NCI-H2227 (cell line): ENCODE measurements at regions not wholly inside any gene's neighbourhood (a gene's known extent, or its start where the extent isn't known, plus 50 kb on each side); places are given as distances from the start of the nearest gene placed in this dataset.

Experiments used
- DNase-seq: peaks from one replicate; lab custom pipeline; 2025; ENCODE audit not compliant: unreplicated experiment; lab: John Stamatoyannopoulos, UW

DNA sequence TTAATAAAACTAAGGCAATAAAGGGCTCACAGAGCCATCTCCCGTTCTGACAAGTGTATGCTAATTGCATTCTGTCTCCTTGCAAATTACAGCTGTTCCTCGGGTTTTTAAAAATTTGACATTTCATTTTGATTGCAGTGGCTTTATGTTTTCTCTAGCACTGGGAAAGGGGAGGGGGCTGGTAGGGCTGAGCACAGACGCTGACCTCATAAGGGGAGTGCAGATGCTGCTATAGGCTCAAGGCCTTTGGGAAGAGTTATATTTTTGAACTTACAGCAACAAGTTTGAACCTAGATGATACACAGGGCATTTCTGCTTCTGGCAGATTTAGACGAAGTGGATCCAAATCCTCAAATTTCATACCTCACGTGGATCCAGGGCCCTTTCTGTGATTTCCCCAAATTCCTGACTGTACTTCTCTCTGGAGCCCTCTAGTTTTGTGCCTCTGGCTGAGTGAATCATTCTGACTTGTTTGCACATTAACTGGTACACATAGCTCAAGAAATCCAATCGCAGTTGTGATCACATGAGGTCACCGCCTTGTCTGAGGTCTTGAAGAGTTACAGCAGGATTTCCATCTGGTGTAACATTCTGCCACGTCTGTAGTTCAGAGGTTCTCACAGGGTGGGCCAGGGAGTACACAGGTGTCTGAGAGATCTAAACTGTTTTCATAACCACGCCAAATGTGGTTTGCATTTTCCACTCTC lies 230.3 kb downstream of the C1orf94 start:
- no peak for DNase-seq

- DNase-seq: no peak
Observed at GRCh38 chr1:34408011-34408410, 231.3 kb downstream of the C1orf94 start.

- DNase-seq: no peak
Observed at GRCh38 chr1:34409689-34410229, 233.1 kb downstream of the C1orf94 start.

- DNase-seq: no peak
Observed at GRCh38 chr1:34412598-34413370, 236.1 kb downstream of the C1orf94 start.

DNA sequence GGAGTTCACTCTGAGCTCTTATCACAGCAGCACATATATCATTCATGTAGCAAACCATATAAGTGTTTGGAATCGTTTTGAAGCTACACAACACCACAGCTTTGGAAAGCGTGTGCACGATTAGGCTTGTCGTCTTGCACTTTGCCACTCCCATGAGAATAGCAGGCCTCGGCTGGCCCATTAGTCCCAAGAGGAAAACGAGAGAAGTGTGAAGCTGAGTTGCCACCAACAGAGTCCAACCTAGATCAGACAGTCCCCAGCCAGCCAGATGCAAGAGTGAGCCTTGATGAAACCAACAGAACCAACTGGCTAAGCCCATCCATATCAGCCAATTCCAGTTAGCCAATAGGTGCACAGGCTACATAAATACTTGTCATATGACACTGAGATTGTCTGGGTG lies 238.4 kb downstream of the C1orf94 start:
- DNase-seq: no peak

- DNase-seq: no peak
Observed at GRCh38 chr1:34418166-34418565, 241.5 kb downstream of the C1orf94 start.

DNA sequence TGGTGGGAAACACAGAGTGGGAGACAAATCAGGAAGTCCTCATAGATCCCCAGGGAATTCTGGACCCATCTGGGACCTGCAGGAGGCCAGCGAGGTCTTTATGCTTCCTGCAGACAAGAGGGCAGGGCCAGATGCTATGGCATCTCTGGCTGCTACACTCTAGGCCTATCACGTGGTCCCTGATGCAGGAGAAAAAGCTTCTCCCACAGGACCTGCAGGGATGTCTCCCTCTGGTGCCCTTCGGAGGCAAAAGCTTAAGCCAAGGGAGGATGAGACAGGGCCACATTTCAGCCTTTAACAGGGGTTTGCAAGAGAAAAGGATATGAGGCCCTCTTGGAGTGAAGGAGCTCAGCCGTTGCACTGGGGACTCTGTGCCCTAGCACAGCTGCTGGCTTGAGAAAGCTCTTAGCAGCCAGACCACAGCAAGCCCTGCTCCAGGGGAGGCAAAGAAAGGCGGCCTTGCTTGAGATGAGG lies 243.0 kb downstream of the C1orf94 start:
- DNase-seq: no peak

GRCh38 chr1:34425046-34425445 lies 248.3 kb downstream of the C1orf94 start:
- no peak for DNase-seq

DNA sequence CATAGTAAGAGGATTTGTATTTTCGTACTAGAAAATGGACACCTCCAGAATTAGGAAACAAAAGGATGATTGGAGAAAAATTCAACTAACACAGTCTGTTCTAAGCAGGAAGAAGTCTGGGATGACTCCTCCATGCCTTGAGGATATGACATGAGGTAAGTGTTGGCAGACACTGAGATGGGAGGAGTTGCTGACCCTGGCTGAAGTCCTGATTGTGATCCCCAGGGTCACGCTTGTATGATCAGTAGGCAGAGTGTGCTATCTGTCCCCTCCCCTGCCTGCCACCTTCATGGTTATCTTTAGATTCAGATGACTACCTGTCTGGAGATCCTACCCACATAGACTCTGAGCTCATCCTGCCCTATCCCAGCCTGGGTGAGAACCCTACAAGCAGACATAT lies 249.1 kb downstream of the C1orf94 start:
- DNase-seq: no peak

DNA sequence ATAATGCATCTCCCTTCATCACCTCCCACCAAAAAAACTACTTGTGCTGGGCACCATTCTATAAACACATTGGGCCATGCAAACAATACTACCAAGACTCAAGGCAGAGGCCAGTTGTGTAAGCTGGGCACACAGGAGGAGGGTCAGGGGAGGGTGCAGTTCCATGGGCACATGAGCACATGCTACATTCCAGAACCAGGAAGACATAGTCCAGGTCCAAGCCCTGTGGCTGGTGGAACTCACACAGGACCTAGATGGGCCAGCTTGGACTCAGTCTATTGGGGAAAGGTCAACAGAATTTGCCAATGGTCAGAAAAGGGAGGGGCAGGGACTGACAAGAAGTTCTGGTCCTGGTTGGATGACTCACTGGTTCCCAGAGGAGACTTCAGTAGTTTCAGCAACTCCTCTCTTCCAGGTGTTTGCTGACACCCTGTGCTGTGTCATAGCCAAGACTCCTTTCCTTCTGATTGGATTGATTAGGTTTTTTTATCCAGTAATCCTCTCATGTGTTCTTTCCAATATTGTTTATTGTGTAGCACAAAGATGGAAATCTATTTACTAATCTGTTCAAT lies 249.7 kb downstream of the C1orf94 start:
- no peak for DNase-seq

- no peak for DNase-seq
Observed at GRCh38 chr1:34427170-34427569, 250.5 kb downstream of the C1orf94 start.

DNA sequence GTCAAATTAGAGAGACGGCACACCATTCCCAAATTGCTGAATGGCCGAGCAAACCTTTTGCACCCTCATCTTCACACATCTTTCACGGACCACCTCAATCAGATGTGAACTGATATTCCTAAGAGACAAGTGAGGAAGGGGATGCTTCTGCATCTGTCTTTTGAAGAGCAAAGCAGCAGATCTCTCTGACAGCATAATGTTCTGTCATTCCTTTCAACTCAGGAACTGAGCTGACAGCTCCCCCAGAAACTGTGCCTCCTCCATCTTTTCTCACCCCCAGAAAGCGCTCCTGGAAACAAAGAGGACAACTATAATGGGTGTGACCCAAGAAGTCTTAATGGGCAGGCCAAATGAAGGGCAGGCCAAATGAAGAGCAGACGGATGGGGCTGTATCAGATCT lies 256.4 kb downstream of the C1orf94 start:
- DNase-seq: no peak

DNA sequence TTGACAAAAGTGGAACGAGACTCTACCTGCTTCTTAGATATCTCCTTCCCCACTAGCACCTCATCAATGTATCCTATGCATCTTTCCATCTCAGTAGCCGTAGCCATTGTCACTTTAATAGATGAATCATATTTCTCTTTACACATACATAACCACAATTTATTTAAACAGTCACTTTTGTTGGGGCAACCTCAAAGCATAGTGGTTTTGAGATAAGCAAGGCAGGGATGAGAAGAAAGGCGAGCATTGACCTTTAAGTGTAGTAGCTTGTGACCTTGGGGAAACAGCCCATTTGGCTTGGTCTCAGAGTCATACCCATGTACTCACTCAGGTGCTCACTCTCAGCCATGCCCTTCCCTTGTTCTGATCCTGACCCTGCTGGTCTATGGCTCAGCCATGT lies 260.1 kb downstream of the C1orf94 start:
- no peak for DNase-seq

DNA sequence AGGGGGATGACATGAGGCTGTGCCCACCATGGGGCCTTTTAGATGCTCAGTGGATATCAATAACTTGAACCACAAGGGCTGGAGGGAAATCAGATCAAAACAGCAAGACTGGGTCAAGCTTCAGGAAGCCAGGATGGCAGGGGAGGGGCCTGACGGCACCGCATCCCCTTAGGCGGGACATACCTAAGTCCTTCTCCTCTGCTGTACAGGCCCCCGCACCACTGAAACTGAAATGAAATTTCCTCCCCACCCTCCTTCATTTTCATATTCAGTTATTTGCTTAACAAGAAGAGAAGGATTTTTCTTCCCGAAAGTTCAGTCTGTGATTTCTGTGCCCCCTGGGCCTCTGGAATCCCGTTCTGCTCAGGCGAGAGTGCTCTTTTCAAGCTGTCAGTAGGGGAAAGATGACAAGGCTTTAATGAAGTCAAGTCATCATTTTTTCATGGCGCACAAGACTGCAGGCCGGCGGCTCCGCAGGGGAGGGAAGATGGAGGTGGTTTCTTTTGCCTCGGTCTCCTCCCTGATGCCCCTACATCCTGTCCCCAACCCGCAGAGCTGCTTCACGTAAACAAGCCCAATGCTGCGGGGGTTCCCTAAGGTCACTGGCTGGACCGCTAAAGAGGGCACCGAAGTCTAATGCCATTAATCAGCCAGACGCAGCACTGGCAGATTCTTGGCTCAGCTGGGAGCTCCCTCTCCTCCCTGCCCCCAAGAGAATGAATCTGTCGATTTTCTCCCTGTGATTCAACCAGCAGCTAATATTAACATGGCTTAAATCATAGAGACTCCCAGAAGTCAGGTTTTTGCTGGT lies 264.8 kb downstream of the C1orf94 start:
- peak; percentile 77 for DNase-seq

- DNase-seq: peak; percentile 90
Observed at GRCh38 chr1:34444516-34444915, 267.8 kb downstream of the C1orf94 start.

- DNase-seq: no peak
Observed at GRCh38 chr1:34450325-34450724, 273.6 kb downstream of the C1orf94 start.

DNA sequence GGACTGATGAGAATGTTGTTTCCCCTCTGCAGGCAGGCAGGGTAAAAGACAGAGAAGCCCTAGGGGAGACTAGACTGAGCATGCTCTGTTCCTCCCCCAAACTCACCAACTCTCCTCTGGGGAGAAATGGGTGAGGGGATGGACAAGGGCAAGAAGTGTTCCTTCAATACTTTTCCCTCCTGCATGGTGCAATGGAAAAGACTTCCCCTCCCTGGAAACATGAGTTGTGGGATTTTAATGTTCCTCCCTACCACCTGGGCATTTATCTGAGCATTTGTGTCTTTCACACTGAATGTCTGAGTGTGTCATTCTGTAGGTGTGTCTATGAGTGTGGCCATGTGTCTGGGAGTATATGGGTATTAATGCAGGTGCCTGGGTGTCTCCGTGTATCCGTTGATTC lies 275.7 kb downstream of the C1orf94 start:
- no peak for DNase-seq

- DNase-seq: no peak
Observed at GRCh38 chr1:34455121-34455520, 278.4 kb downstream of the C1orf94 start.

DNA sequence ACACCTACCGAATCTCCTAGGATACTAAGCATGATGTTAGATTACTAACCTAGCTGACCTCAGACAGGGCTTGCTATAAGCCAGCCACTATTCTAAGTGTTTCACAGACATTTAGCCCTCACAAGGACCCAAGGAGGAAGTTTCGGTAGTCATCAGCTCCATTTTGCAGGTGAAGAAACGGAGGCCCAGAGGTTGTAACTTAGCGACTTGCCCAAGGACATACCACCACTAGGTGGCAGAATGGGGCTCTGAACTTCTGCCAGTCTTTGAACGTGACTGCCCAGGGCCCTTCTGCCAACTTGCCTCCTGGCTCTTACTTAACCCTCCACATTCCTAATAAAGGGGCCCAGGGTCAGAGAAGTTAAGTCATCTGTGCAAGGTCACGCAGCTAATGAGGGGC lies 283.5 kb downstream of the C1orf94 start:
- DNase-seq: peak; percentile 10

DNA sequence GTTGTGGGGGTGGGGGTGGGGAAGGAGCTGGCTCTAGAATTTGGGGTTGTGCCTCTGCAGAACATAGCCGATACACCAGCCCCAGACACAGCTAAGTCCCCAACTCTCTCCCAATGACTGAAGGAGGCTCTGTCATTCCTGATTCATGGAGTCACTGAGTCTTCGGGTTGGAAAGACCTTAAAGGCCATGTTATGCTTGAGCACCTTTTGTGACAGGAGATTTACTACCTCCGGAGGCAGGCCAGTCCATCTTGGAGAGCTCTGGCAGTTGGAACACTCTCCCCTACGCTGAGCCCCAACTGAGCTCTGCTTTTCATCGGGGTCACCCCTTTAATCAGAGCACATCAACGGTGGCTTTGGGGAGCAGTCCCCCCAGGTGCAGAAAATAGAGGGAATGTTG lies 284.4 kb upstream of the GJB5 start:
- DNase-seq: no peak

DNA sequence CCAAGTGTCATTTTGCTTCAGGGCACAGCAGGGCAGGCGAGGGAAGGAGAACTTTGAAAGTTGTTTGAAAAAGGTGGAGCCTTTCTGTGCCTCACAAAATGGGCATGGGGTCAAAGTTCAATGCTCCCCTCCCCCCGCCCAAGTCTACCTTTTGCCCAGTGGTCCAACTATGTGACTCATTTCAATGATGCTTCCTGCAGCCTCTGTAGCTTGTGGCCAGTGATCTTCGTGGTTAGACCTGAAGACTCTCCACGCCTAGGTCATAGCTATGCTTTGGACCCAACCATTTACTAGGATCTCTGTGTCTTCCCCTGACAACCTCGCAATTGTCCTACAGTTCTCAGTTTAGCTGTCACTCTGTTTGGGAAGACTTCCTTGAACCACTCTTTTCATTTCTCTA lies 280.3 kb upstream of the GJB5 start:
- no peak for DNase-seq
